RWPE1 (cell line): ENCODE measurements at regions not wholly inside any gene's neighbourhood (a gene's known extent, or its start where the extent isn't known, plus 50 kb on each side); places are given as distances from the start of the nearest gene placed in this dataset.
"Not testable (repeated sequence)": the region's sequence is repeated elsewhere in the genome, so short reads cannot be mapped to it uniquely, and the experiment has no call there.

Experiments
- CTCF ChIA-PET: fragments of 350-600 bp; sonication (Branson Sonifier 250); formaldehyde crosslinking; extraction: SDS; loops from one replicate; lab custom pipeline; 2021; lab: Yijun Ruan, JAX
- POLR2A ChIA-PET: fragments of 400-600 bp; formaldehyde crosslinking; extraction: SDS; loops from one replicate; lab custom pipeline; 2020; ENCODE audit warnings: antibody characterized with exemption; ENCODE audit not compliant: low non-redundant PET; lab: Yijun Ruan, JAX
- DNase-seq: peaks from one replicate; pipeline ENCODE4 v3.0.0; 2012; ENCODE audit warnings: low spot score
- H3K27ac ChIP-seq: fragments of 450-650 bp; 2 replicates; pipeline ENCODE4 v1.5.1; 2017
- CTCF ChIP-seq: fragments of 450-650 bp; conservative IDR thresholded peaks from 2 replicates; pipeline ENCODE4 v1.5.1; 2017; ENCODE audit warnings: low read depth, mild to moderate bottlenecking

- TF ChIP-seq CTCF, result no peak
- ChIA-PET POLR2A (no interaction called here), CTCF (no interaction called here)
- no peak for DNase-seq
- no peak overlapping the region for H3K27ac ChIP-seq
Observed at GRCh38 chrX:531611-531936, 99.0 kb upstream of the SHOX start.

- POLR2A ChIA-PET, result no interaction called here
- no peak for DNase-seq
- CTCF ChIA-PET, result no interaction called here
- no peak overlapping the region for H3K27ac ChIP-seq
- TF ChIP-seq CTCF, result no peak
Observed at GRCh38 chrX:534804-535203, 95.8 kb upstream of the SHOX start.

GRCh38 chrX:536616-537015 lies 94.0 kb upstream of the SHOX start:
- ChIA-PET CTCF (no interaction called here), POLR2A (no interaction called here)

GRCh38 chrX:537151-537550 lies 93.4 kb upstream of the SHOX start:
- no peak overlapping the region for H3K27ac ChIP-seq
- no peak for DNase-seq
- TF ChIP-seq CTCF, result no peak
- CTCF ChIA-PET, result no interaction called here
- POLR2A ChIA-PET, result no interaction called here

More at GRCh38 chrX:536616-537015, 94.0 kb upstream of the SHOX start:
- no peak for TF ChIP-seq CTCF
- no peak for DNase-seq
- no peak overlapping the region for H3K27ac ChIP-seq

- TF ChIP-seq CTCF, result no peak
- POLR2A ChIA-PET, result no interaction called here
- H3K27ac ChIP-seq, result no peak overlapping the region
- CTCF ChIA-PET, result no interaction called here
- peak; percentile 4 for DNase-seq
Observed at GRCh38 chrX:538311-538710, 92.3 kb upstream of the SHOX start.

GRCh38 chrX:541006-541405 lies 89.6 kb upstream of the SHOX start:
- CTCF ChIA-PET, H3K27ac ChIP-seq, DNase-seq, POLR2A ChIA-PET: not testable (repeated sequence)

GRCh38 chrX:542179-542578 lies 88.4 kb upstream of the SHOX start:
- ChIA-PET POLR2A (no interaction called here), CTCF (no interaction called here)
- DNase-seq, result no peak
- no peak for TF ChIP-seq CTCF
- no peak overlapping the region for H3K27ac ChIP-seq
